ENCODE measurements at regions not wholly inside any gene's neighbourhood (a gene's known extent, or its start where the extent isn't known, plus 50 kb on each side); places are given as distances from the start of the nearest gene placed in this dataset.

DNA sequence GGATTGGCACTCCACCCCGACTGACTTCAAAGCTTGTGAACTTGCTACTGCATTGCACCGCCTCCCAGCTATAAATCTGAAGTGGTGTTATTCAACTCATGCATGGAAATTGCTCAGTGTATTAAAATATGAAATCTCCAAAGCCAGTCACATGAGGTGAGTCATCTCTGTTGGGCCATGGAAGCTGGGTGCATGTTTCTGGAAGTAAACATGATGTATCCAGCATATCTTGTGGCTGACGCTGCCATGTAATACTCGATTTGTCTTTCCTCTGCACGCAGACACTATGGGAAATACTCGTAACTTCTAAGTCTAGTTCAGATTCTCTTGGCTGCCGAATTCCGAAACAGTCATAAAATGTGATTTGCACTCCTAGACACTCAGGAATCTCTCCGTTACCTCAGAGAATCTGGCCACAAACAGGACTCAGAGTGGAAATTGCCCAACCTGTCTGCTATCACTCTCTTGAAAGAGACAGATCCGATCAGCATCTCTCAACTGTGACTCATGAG is 154.9 kb upstream of the MPPED2 start:
- DNase-seq (ENCODE audit: low spot score in 2 of 2), result no peak
- FAIRE-seq, result no peak

GRCh38 chr11:30740091-30740490 is 153.9 kb upstream of the MPPED2 start:
- no peak for FAIRE-seq

DNA sequence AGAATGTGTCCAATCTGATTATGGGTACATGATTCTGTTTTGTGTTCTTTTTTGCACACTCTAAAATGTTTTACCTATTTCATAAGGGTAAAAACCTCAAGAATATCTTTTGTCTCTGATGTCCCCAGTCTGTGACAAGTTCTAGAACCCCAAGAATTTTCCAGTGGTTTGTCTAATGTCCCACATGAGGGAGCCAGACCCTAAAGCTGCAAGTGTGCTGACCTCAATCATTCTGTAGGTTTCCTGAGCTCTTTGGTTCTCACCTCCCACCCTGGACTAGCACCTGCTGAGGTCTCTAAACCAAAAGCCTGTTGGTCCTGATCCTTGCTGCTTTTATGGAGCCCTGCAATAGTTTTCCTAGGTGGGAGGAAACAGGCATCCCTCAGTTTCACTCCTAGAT is 149.8 kb upstream of the MPPED2 start:
- no peak for DNase-seq (ENCODE audit: low spot score in 2 of 2)
- no peak for FAIRE-seq

More at GRCh38 chr11:30740091-30740490, 153.9 kb upstream of the MPPED2 start:
- no peak for DNase-seq (ENCODE audit: low spot score in 2 of 2)

DNA sequence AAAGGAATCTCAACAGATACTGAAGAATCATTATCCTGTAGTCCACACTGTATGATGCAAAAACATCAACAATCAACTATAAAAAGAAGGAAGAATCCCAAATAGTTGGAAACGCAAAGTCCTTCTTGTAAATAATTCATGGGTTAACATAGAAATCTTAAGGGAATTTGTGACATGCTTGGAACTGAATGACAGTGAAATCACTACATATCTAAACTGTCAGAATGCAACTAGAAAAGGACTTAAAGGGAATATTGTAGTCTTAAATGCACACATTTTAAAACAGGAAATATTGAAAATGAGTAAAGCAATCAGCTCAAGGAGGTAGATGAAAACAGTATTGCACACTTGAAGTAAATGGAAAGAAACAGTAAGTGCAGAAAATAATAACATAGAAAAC is 147.6 kb upstream of the MPPED2 start:
- FAIRE-seq, result no peak

GRCh38 chr11:30730011-30730410 is 143.9 kb upstream of the MPPED2 start:
- FAIRE-seq (no peak), DNase-seq (ENCODE audit: low spot score in 2 of 2) (no peak)

More for the DNA sequence above, 147.6 kb upstream of the MPPED2 start:
- DNase-seq (ENCODE audit: low spot score in 2 of 2), result no peak

DNA sequence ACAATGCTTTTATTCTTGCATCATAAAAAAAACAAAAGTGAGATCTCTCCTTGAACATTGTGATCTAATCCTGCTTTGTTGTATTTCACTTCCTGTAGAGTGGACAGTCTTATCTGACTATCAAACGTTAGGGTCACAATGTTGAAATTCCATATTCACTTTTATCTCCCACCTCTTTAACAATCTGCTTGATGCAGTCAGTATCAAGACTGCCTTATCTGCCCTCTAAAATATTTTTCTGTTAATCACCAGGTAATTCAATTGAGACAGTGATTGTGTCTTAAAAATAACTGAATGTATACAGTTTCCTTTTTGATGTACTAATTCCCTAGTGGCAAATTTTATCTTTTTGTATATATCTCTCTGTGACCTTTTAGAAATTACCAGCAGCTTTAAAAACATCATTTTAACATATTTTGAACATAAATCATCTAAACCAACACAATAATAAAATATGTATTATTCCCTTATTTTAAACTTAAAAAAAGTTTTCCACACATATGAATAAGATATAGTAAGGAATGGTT is 143.1 kb upstream of the MPPED2 start:
- DNase-seq (ENCODE audit: low spot score in 2 of 2), result no peak
- FAIRE-seq, result no peak

- DNase-seq (ENCODE audit: low spot score in 2 of 2) (no peak), FAIRE-seq (peak; percentile 26)
Observed at GRCh38 chr11:30725645-30726195, 139.6 kb upstream of the MPPED2 start.

DNA sequence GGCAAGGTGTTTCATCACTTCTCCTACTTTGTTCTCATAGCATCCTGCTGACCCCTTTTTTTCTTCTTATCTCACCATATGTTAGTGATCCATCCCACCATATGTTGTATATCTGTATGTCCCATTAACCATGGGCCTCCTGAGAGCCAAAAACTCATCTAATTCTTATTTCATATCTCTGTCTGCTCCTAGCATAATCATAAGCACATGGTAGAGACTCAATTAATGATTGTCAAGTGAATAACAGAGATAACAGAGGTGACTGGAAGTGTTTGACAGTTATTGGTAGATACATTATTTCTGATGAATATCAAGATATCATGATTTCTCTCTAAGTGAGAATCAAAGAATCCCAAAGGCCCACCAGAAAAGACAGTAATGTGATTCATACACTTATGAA is 138.1 kb upstream of the MPPED2 start:
- no peak for FAIRE-seq

DNA sequence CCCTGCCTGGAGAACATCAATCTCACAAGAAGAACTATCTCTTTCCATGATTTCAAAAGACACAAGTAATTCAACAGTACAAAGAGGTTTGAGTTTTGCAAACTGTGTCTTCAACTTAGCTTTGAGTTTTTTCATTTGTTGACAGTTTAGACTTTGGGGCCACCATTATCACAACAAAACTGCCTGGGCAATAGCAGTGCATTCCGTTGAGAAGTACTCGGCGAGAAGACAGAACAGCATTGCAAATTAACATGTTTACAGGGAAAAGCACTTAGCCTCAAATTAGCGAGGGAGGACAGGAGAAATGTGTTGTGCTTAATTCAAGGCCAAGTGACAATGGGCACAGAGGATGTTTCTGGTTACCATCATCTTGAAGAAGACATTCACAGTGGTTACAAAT is 133.2 kb upstream of the MPPED2 start:
- DNase-seq (ENCODE audit: low spot score in 2 of 2) (no peak), FAIRE-seq (no peak)

More for the DNA sequence above, 138.1 kb upstream of the MPPED2 start:
- DNase-seq (ENCODE audit: low spot score in 2 of 2), result no peak

DNA sequence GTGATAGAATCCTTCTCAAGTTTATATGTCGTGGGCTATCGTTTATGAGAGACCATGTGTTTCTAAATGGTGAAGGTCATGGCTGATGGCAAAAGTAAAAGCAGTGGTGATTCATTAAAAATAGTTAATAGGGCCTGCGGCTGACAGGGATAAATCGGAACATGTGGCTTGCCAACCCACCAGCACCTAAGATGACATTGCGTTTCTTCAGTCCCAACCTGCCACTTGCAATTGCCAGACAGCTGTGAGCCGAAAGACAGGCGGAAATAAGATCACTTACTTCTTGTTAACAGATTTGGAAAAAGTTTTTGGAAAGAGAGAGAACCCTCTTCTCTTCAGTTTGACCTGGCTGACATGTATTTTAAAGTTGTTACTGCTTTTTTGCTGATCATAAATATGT is 131.5 kb upstream of the MPPED2 start:
- DNase-seq (ENCODE audit: low spot score in 2 of 2) (no peak), FAIRE-seq (no peak)

DNA sequence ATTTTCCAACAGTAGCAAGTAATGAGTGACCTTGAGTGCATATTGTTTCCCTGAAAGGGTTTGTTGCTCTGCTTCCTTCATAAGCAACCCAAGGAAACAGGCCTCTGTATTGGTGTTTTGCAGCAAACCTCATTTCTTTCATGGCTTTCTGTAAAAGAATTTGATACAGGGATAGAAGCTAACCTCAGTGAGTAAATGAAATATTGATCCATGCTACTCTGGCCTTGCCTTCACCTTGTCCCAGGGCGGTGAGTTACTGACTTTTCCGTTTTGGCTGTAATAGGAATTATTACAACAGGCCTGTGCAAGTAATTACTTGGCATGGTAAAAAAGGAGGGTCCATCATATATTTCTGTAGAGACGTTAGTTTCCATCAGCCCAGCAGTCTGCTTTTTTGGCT is 130.9 kb upstream of the MPPED2 start:
- FAIRE-seq (no peak), DNase-seq (ENCODE audit: low spot score in 2 of 2) (no peak)

DNA sequence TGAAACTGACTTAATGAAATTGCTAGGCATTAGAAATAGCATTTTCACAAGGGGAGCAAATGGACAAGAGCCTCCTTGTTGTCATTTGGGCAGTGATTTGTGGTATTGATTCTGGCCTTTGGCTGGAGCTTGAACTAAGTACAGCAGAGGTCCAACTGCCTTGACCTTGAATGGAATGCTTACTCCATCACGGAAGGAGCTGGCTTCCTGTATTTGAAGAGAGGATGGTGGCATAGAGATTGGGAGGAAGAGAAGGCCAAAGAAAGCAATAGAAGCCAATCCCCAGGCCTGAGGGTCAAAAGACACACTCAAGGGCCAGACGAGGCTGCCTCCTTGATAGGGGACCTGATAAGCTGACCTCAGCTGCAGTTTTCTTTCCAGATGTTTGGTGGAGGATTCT is 126.6 kb upstream of the MPPED2 start:
- DNase-seq (ENCODE audit: low spot score in 2 of 2), result no peak
- no peak for FAIRE-seq

DNA sequence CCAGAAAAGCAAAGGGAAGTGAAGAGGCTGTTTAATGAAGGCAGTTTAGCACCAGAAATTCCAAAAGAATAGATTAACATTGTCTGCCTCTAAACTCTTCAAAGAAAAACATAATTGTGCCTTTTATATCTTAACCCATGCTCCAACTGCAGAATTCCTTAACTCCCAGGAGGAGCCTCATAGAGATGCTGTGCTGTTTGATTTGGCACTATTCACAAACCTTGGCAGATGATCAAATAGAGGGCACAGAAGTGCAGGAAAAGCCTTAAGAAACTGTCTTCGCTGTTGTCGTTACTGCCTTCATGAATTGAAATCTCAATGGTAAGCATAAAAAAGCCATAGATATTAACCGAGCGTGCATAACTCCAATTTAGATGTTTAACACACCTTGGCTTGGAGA is 124.1 kb upstream of the MPPED2 start:
- DNase-seq (ENCODE audit: low spot score in 2 of 2) (no peak), FAIRE-seq (no peak)

DNA sequence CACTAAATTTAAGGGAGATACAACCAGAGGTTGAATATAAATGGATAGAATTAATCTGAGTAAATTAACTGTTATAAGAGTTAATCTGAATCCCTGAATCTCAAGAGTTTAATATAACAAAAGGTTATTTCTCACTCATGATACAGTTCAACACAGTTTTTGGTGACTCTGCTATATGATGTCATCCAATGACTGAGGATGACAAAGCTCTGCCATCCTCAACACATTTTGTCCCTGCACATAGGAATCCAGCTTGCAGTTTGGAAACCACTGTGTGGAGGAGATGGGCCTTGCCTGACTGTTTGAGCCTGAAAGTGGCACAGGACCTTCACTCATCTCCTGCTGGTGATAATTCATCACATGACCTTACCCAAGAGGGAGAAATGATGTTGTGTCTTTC is 121.0 kb upstream of the MPPED2 start:
- DNase-seq (ENCODE audit: low spot score in 2 of 2), result no peak
- no peak for FAIRE-seq

DNA sequence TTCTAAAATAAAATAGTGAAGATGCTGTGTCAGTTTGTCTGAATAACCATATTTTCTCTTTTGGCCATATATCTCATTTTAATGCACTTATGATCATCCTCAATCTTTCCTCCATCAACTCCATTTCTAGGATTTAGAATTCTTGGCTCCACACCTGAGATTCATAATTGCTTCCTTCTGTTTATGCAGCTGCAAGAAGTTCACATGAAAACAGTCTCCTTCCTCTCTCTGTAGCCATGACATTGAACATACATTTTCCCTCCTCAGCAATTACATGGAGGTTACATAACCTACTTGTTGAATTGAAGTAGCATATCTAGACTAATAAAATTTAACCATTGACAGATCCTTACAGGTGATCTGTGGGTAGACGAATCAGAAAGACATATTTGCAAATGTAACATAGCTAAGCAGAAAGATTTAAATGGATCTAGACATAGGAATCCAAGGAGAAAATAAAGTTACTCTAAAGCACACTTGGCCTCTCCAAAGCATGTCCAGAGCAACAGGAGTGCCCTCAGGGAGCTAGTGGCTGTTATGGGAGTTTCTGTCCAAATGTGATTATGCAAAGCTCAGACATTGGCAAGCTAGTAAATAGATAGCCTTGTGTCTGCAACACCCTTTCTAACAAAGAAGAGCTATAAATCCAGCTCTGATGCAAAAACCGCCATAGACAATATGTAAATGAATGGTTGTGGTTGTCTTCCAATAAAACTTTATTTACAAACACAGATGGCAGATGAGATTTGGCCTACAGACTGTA is 119.9 kb upstream of the MPPED2 start:
- DNase-seq (ENCODE audit: low spot score in 2 of 2) (no peak), FAIRE-seq (no peak)

DNA sequence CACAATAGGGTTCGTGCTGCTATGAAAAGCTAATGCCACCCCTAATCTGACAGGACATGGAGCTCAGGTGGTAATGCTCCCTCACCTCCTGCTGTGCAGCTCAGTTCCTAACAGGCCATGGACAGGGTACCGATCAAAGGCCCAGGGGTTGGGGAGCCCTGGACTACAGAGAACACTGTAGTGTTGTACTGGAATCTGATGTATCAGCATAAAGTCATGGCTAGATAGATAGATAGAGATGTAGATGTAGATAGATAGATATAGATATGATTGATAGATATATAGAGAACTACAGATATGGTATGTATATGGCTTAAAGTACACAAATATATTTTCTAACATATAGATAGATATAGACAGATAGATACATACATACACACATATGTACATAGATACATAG is 112.3 kb upstream of the MPPED2 start:
- FAIRE-seq, result no peak
- DNase-seq (ENCODE audit: low spot score in 2 of 2), result no peak

GRCh38 chr11:30697032-30697431 is 110.9 kb upstream of the MPPED2 start:
- DNase-seq (ENCODE audit: low spot score in 2 of 2) (no peak), FAIRE-seq (no peak)

- no peak for DNase-seq (ENCODE audit: low spot score in 2 of 2)
- FAIRE-seq, result no peak
Observed at GRCh38 chr11:30684772-30685171, 98.6 kb upstream of the MPPED2 start.

GRCh38 chr11:30683176-30683575 is 97.0 kb upstream of the MPPED2 start:
- no peak for FAIRE-seq

DNA sequence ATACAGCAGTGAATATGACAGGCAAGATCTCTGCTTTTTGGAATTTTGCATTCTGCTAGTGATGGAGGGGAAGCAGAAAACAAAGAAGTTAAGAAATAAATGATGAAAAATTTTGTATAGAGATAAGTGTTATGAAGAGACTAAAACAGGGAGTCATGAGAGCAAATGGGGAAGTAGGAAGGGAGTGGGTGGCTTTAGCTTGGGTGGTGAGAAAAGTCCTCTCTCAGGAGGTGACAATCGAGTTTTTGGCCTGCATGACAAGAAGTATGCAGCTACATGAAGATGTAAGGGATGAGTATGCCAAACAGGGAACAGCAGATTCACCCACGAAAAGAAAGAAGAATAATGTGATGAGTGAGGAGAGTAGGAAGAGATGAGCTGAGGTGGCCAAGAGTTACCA is 80.7 kb upstream of the MPPED2 start:
- FAIRE-seq (no peak), DNase-seq (ENCODE audit: low spot score in 2 of 2) (no peak)

More at GRCh38 chr11:30683176-30683575, 97.0 kb upstream of the MPPED2 start:
- DNase-seq (ENCODE audit: low spot score in 2 of 2), result no peak

GRCh38 chr11:30665067-30665466 is 78.9 kb upstream of the MPPED2 start:
- no peak for DNase-seq (ENCODE audit: low spot score in 2 of 2)
- no peak for FAIRE-seq

- no peak for FAIRE-seq
- no peak for DNase-seq (ENCODE audit: low spot score in 2 of 2)
Observed at GRCh38 chr11:30653606-30654005, 67.5 kb upstream of the MPPED2 start.

Data from frontal cortex (tissue), 3 donors.